SK-N-SH (cell line): ENCODE measurements at regions not wholly inside any gene's neighbourhood (a gene's known extent, or its start where the extent isn't known, plus 50 kb on each side); places are given as distances from the start of the nearest gene placed in this dataset.
A peak's percentile ranks its signal among the peaks of the same experiment; 100 is the strongest.

Experiments
- CTCF ChIA-PET: fragments of 300-600, 350-600 bp; formaldehyde crosslinking; extraction: SDS; loops from one replicate; lab custom pipeline; 2021; lab: Yijun Ruan, JAX
- POLR2A ChIA-PET: fragments of 350-600 bp; sonication (Branson Sonifier 250); formaldehyde crosslinking; extraction: SDS; loops from one replicate; lab custom pipeline; 2020; ENCODE audit warnings: antibody characterized with exemption, inconsistent platforms; lab: Yijun Ruan, JAX
- DNase-seq: peaks from one replicate; pipeline ENCODE4 v3.0.0; 2012
- H2AFZ ChIP-seq: fragments of 200-600 bp; sonication (generic); 2 replicates; pipeline ENCODE4 v1.8.1; 2016; ENCODE audit warnings: antibody characterized with exemption, mild to moderate bottlenecking, low read depth
- H3F3A ChIP-seq: fragments of 200-600 bp; sonication (generic); replicated peaks from 2 replicates; pipeline ENCODE3; 2016; ENCODE audit warnings: antibody characterized with exemption, mild to moderate bottlenecking; ENCODE audit not compliant: insufficient read depth
- H3K27ac ChIP-seq, 2 experiments: fragments of 200-500 bp in 1 of 2; fragments of 200-600 bp in 1 of 2; sonication (Bioruptor generic) in 1 of 2; sonication (generic), shearing (Covaris generic) in 1 of 2; 2 replicates each; pipeline versions ENCODE4 v1.5.1 to v1.6.1; 2014 to 2016; ENCODE audit warnings: low read depth in 2 of 2, inconsistent platforms in 1 of 2, low read length in 1 of 2, mild to moderate bottlenecking in 1 of 2, mixed read lengths in 1 of 2
- H3K27me3 ChIP-seq: fragments of 200-600 bp; sonication (generic), shearing (Covaris generic); 2 replicates; pipeline ENCODE4 v1.6.1; 2016; ENCODE audit warnings: mixed run types; ENCODE audit not compliant: insufficient read depth
- H3K36me3 ChIP-seq, 2 experiments: fragments of 200-500 bp in 1 of 2; fragments of 200-600 bp in 1 of 2; sonication (Bioruptor generic) in 1 of 2; sonication (generic) in 1 of 2; replicated peaks in 1 of 2; 2 replicates each; pipeline versions ENCODE3 to v1.5.1; 2014 to 2016; ENCODE audit warnings: low read length in 1 of 2, mild to moderate bottlenecking in 1 of 2; ENCODE audit not compliant: insufficient read depth in 2 of 2, control insufficient read depth in 1 of 2
- H3K4me1 ChIP-seq, 2 experiments: fragments of 200-500 bp in 1 of 2; fragments of 200-600 bp in 1 of 2; sonication (Bioruptor generic) in 1 of 2; sonication (generic), shearing (Covaris generic) in 1 of 2; 2 replicates each; pipeline versions ENCODE4 v1.5.1 to v1.6.1; 2014 to 2016; ENCODE audit warnings: low read depth in 1 of 2, low read length in 1 of 2, mixed run types in 1 of 2; ENCODE audit not compliant: insufficient read depth in 2 of 2, control insufficient read depth in 1 of 2
- H3K4me2 ChIP-seq: fragments of 200-600 bp; sonication (generic), shearing (Covaris generic); 2 replicates; pipeline ENCODE4 v1.6.1; 2017; ENCODE audit warnings: mixed run types
- H3K4me3 ChIP-seq, 2 experiments: fragments of 200-500 bp in 1 of 2; fragments of 200-600 bp in 1 of 2; sonication (Bioruptor generic) in 1 of 2; sonication (generic), shearing (Covaris generic) in 1 of 2; 2 replicates each; pipeline versions ENCODE4 v1.5.1 to v1.8.1; 2014 to 2016; ENCODE audit warnings: low read depth in 2 of 2, inconsistent platforms in 1 of 2, low read length in 1 of 2, mild to moderate bottlenecking in 1 of 2, mixed read lengths in 1 of 2, moderate library complexity in 1 of 2
- H3K79me2 ChIP-seq: fragments of 200-600 bp; sonication (generic); 2 replicates; pipeline ENCODE4 v1.8.1; 2017; ENCODE audit warnings: mild to moderate bottlenecking; ENCODE audit not compliant: insufficient read depth
- H3K9ac ChIP-seq: fragments of 200-600 bp; sonication (generic); 2 replicates; pipeline ENCODE4 v1.6.1; 2017; ENCODE audit warnings: mixed run types
- H3K9me2 ChIP-seq: fragments of 200-600 bp; sonication (generic); 2 replicates; pipeline ENCODE4 v1.6.1; 2017; ENCODE audit warnings: mixed run types
- H3K9me3 ChIP-seq: fragments of 200-600 bp; sonication (generic); 2 replicates; pipeline ENCODE4 v1.6.1; 2017; ENCODE audit warnings: mixed run types, mild to moderate bottlenecking, moderate library complexity
- H4K20me1 ChIP-seq: fragments of 200-600 bp; sonication (generic); 2 replicates; pipeline ENCODE4 v1.6.1; 2017; ENCODE audit warnings: mild to moderate bottlenecking, mixed run types; ENCODE audit not compliant: insufficient read depth
- ELF1 ChIP-seq: IDR thresholded peaks from 2 replicates; pipeline ENCODE4 v1.4.0; 2012
- EP300 ChIP-seq, 2 experiments: IDR thresholded peaks; 2 replicates each; pipeline versions ENCODE4 v1.4.0 to v1.6.1; 2012; ENCODE audit warnings: borderline replicate concordance in 1 of 2, low read depth in 1 of 2, low read length in 1 of 2
- EZH2phosphoT487 ChIP-seq: fragments of 200-600 bp; sonication (generic); IDR thresholded peaks from 2 replicates; pipeline ENCODE4 v1.6.1; 2017; ENCODE audit warnings: low read depth, mixed run types, mild to moderate bottlenecking, antibody characterized with exemption, moderate library complexity, borderline replicate concordance
- FOSL2 ChIP-seq: IDR thresholded peaks from 2 replicates; pipeline ENCODE4 v1.4.0; 2012; ENCODE audit warnings: low read depth, mild to moderate bottlenecking, moderate library complexity, borderline replicate concordance
- FOXJ3 ChIP-seq: sonication (generic); formaldehyde crosslinking; IDR thresholded peaks from 2 replicates; pipeline ENCODE4 v1.5.1; 2020; ENCODE audit warnings: mild to moderate bottlenecking, missing genetic modification reagents
- FOXM1 ChIP-seq: IDR thresholded peaks from 2 replicates; pipeline ENCODE4 v1.4.0; 2012; ENCODE audit warnings: low read depth, mild to moderate bottlenecking
- GABPA ChIP-seq: IDR thresholded peaks from 2 replicates; pipeline ENCODE4 v1.4.0; 2012; ENCODE audit warnings: low read depth, mild to moderate bottlenecking
- JUND ChIP-seq: IDR thresholded peaks from 2 replicates; pipeline ENCODE4 v1.4.0; 2012
- MAX ChIP-seq: IDR thresholded peaks from 2 replicates; pipeline ENCODE4 v1.4.0; 2012; ENCODE audit warnings: low read depth
- MXI1 ChIP-seq: IDR thresholded peaks from 2 replicates; pipeline ENCODE4 v1.6.1; 2012; ENCODE audit warnings: mild to moderate bottlenecking, low read depth, low read length, improper control_type of control experiment
- NFIC ChIP-seq: IDR thresholded peaks from 2 replicates; pipeline ENCODE4 v1.4.0; 2012; ENCODE audit warnings: borderline replicate concordance
- NRF1 ChIP-seq: IDR thresholded peaks from 2 replicates; pipeline ENCODE4 v1.6.1; 2012; ENCODE audit warnings: low read depth, mild to moderate bottlenecking, low read length
- RAD21 ChIP-seq: IDR thresholded peaks from 2 replicates; pipeline ENCODE4 v1.6.1; 2012; ENCODE audit warnings: mild to moderate bottlenecking, low read length
- RCOR1 ChIP-seq: fragments of 150-350 bp; IDR thresholded peaks from 2 replicates; pipeline ENCODE4 v1.6.1; 2017; ENCODE audit warnings: antibody characterized with exemption, low read length
- REST ChIP-seq: IDR thresholded peaks from 2 replicates; pipeline ENCODE4 v1.6.1; 2012; ENCODE audit warnings: mild to moderate bottlenecking, low read depth, low read length, moderate library complexity
- RXRA ChIP-seq: IDR thresholded peaks from 2 replicates; pipeline ENCODE4 v1.4.0; 2012; ENCODE audit warnings: low read depth, mild to moderate bottlenecking, borderline replicate concordance
- WGBS: methylation state at CpG from one replicate; pipeline ENCODE4 v1.1.6; 2017; ENCODE audit warnings: low lambda C conversion rate; 5-methylcytosine and 5-hydroxymethylcytosine counted together
- TF ChIP-seq, protein P1 (sequence below): IDR thresholded peaks from 2 replicates; pipeline ENCODE4; 2012
- TF ChIP-seq, protein P2 (sequence below): IDR thresholded peaks from 2 replicates; pipeline ENCODE4 v1.4.0; 2012; ENCODE audit warnings: low read depth, borderline replicate concordance
- TF ChIP-seq, protein P3 (sequence below): fragments of 150-350 bp; IDR thresholded peaks from 2 replicates; pipeline ENCODE4 v1.6.1; 2016; ENCODE audit warnings: mild to moderate bottlenecking, low read depth, low read length

DNA sequence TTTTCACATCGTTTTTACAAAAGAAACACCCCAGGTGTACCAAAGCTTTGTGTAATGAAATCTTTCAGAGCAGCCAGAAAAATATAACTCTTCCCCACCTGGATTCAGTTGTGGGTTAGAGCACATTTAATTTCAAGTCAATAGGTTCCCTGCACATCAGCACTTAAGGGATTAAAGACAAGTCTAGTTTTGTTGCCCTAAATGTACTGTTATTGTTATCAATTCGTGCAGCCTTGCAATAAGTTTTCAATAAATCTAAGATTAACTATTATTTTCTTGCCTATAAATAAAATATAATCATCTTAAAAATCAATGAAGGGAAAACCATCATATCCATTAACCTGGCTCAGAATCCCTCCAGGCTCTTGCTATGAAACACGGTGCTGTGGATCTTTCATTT, 172.5 kb upstream of the CDIN1 start:
- H3K4me2 ChIP-seq, result peak overlapping the region; percentile 55; the same call in 1 of the 2 replicates
- no peak overlapping the region for H3K4me3 ChIP-seq
- DNase-seq, result no peak
- no peaks in the 10 kb centered on the region for H3K36me3 ChIP-seq
- H3K27me3 ChIP-seq, result no peaks in the 10 kb centered on the region
- H3F3A ChIP-seq, result no peaks in the 10 kb centered on the region
- no peaks in the 10 kb centered on the region for H3K9me2 ChIP-seq
- H2AFZ ChIP-seq, result no peak overlapping the region
- H3K9me3 ChIP-seq, result no peaks in the 10 kb centered on the region
- WGBS, result 78% methylated on average over 3 of the region's 3 CpGs
- TF ChIP-seq GABPA, result no peak
- no peak for TF ChIP-seq RCOR1
- TF ChIP-seq, protein P1, sequence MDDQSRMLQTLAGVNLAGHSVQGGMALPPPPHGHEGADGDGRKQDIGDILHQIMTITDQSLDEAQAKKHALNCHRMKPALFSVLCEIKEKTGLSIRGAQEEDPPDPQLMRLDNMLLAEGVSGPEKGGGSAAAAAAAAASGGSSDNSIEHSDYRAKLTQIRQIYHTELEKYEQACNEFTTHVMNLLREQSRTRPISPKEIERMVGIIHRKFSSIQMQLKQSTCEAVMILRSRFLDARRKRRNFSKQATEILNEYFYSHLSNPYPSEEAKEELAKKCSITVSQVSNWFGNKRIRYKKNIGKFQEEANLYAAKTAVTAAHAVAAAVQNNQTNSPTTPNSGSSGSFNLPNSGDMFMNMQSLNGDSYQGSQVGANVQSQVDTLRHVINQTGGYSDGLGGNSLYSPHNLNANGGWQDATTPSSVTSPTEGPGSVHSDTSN, result no peak
- TF ChIP-seq ELF1, result no peak
- TF ChIP-seq, protein P2, sequence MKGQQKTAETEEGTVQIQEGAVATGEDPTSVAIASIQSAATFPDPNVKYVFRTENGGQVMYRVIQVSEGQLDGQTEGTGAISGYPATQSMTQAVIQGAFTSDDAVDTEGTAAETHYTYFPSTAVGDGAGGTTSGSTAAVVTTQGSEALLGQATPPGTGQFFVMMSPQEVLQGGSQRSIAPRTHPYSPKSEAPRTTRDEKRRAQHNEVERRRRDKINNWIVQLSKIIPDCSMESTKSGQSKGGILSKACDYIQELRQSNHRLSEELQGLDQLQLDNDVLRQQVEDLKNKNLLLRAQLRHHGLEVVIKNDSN, result no peak
- TF ChIP-seq RAD21, result no peak
- TF ChIP-seq EZH2phosphoT487, result no peak
- TF ChIP-seq FOXM1, result no peak
- TF ChIP-seq, all 33 proteins: peak for 0
- no peak overlapping the region for H3K9ac ChIP-seq
- H4K20me1 ChIP-seq, result no peaks in the 10 kb centered on the region
- ChIA-PET CTCF (no interaction called here), POLR2A (no interaction called here)
- H3K79me2 ChIP-seq, result no peaks in the 10 kb centered on the region
- peaks cover 0 to 6% of the 10 kb centered on the region in 2 experiments; a peak in 1 of 4 replicates for H3K4me1 ChIP-seq
- peak overlapping the region in 1 of 2 experiments; percentile 75; a peak in 1 of 4 replicates for H3K27ac ChIP-seq

DNA sequence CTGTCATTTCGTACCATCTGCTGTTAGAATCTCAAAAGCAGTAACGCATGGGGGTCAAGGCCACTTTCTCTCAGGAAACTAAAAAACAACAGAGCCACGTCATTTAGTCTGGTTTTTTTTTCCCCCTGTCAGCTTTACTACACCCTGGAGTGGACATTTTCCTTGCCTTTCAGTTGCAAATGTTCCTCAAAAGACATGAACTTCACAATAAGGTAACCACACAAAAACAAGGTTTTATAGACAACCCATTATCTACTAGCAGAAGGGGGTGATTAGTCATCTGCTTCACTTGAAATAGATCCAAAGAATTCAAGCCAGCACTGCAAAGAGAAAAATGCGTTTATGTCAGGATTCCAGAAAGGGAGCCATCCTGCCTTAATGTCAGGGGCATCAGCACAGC, 171.8 kb upstream of the CDIN1 start:
- Histone ChIP-seq H4K20me1 (no peaks in the 10 kb centered on the region), H3F3A (no peaks in the 10 kb centered on the region), H2AFZ (peak overlapping the region; percentile 72), H3K9ac (no peak overlapping the region), H3K4me3 (no peak overlapping the region), H3K27ac (peak overlapping the region; percentile 64 to 75; a peak in 3 of 4 replicates), H3K4me1 (peaks cover 0 to 6% of the 10 kb centered on the region in 2 experiments; a peak in 1 of 4 replicates), H3K79me2 (no peaks in the 10 kb centered on the region), H3K9me3 (no peaks in the 10 kb centered on the region), H3K36me3 (no peaks in the 10 kb centered on the region), H3K27me3 (no peaks in the 10 kb centered on the region), H3K4me2 (peak overlapping the region; percentile 55), H3K9me2 (no peaks in the 10 kb centered on the region)
- ChIA-PET CTCF (interaction anchor here (1.2 kb wide), 1 partner anchor 964 kb away, joined by 3 read pairs; no protein-coding TSS in a partner anchor), POLR2A (no interaction called here)
- WGBS, result 33% methylated on average over 4 of the region's 4 CpGs
- DNase-seq, result no peak
- no peak for TF ChIP-seq NRF1
- TF ChIP-seq, protein P2, result no peak
- no peak for TF ChIP-seq FOXJ3
- TF ChIP-seq EP300 (IDR thresholded peaks at IDR 0.05; ENCODE audit: borderline replicate concordance in 1 of 2, low read depth in 1 of 2, low read length in 1 of 2), result peak in 1 of 2 experiments; percentile 11; a peak in 2 of 4 replicates
- peak; percentile 82 for TF ChIP-seq JUND
- TF ChIP-seq MAX, result peak; percentile 64; the same call in 1 of the 2 replicates
- peak; percentile 49; the same call in 1 of the 2 replicates for TF ChIP-seq RXRA
- TF ChIP-seq NFIC, result peak; percentile 92
- TF ChIP-seq, protein P3, sequence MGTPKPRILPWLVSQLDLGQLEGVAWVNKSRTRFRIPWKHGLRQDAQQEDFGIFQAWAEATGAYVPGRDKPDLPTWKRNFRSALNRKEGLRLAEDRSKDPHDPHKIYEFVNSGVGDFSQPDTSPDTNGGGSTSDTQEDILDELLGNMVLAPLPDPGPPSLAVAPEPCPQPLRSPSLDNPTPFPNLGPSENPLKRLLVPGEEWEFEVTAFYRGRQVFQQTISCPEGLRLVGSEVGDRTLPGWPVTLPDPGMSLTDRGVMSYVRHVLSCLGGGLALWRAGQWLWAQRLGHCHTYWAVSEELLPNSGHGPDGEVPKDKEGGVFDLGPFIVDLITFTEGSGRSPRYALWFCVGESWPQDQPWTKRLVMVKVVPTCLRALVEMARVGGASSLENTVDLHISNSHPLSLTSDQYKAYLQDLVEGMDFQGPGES, result no peak
- TF ChIP-seq ELF1, result no peak
- TF ChIP-seq FOSL2, result peak; percentile 69; the same call in 1 of the 2 replicates
- TF ChIP-seq, protein P1, result peak; percentile 88
- TF ChIP-seq REST, result no peak
- TF ChIP-seq MXI1, result no peak
